Neural cell (in vitro differentiated cells): ENCODE measurements at regions not wholly inside any gene's neighbourhood (a gene's known extent, or its start where the extent isn't known, plus 50 kb on each side); places are given as distances from the start of the nearest gene placed in this dataset.

ENCODE experiments used
- EP300 ChIP-seq: fragments of 450-650 bp; conservative IDR thresholded peaks from 2 replicates; pipeline ENCODE4 v1.6.1; 2014; ENCODE audit warnings: antibody characterized with exemption, mild to moderate bottlenecking, moderate library complexity; ENCODE audit not compliant: poor library complexity, severe bottlenecking
- EZH2 ChIP-seq: fragments of 200-600, 300-800 bp; shearing (Covaris generic), sonication (generic); IDR thresholded peaks from 2 replicates; pipeline ENCODE4 v1.6.1; 2014; ENCODE audit warnings: antibody characterized with exemption, low read length, borderline replicate concordance, mild to moderate bottlenecking; ENCODE audit not compliant: insufficient read depth, poor library complexity, severe bottlenecking
- POLR2AphosphoS5 ChIP-seq: IDR thresholded peaks from 2 replicates; pipeline ENCODE4 v1.6.1; 2012
- TAF1 ChIP-seq: IDR thresholded peaks from 2 replicates; pipeline ENCODE4 v1.6.1; 2012; ENCODE audit warnings: low read depth
- TF ChIP-seq, protein P1 (sequence below): fragments of 450-650 bp; IDR thresholded peaks from 2 replicates; pipeline ENCODE4 v1.5.1; 2014; ENCODE audit warnings: antibody characterized with exemption, mild to moderate bottlenecking, moderate library complexity; ENCODE audit not compliant: poor library complexity, severe bottlenecking
- TF ChIP-seq, protein P2 (sequence below): IDR thresholded peaks from 2 replicates; pipeline ENCODE4 v1.6.1; 2012; ENCODE audit warnings: borderline replicate concordance

DNA sequence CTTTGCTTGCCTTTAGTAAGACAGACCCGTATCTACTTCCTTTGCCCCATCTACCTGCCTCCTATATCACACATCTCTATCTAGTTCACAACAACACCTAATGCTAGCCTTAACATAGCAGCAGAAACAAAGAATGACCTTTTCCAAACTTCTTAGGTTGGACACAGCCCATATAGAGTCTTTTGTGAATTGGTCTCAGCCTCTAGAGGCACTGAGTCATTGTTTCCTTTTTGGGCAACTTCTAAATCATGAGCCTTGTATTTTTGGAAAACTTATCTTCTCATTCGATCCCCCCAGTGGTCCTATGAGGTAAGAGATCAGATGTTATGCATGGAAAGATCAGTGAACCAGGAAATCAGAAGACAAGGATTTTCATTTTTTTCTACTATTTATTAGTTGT is 679.4 kb upstream of the USP24 start:
- TF ChIP-seq, protein P1, sequence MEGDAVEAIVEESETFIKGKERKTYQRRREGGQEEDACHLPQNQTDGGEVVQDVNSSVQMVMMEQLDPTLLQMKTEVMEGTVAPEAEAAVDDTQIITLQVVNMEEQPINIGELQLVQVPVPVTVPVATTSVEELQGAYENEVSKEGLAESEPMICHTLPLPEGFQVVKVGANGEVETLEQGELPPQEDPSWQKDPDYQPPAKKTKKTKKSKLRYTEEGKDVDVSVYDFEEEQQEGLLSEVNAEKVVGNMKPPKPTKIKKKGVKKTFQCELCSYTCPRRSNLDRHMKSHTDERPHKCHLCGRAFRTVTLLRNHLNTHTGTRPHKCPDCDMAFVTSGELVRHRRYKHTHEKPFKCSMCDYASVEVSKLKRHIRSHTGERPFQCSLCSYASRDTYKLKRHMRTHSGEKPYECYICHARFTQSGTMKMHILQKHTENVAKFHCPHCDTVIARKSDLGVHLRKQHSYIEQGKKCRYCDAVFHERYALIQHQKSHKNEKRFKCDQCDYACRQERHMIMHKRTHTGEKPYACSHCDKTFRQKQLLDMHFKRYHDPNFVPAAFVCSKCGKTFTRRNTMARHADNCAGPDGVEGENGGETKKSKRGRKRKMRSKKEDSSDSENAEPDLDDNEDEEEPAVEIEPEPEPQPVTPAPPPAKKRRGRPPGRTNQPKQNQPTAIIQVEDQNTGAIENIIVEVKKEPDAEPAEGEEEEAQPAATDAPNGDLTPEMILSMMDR, result no peak
- TF ChIP-seq EZH2, result no peak
- TF ChIP-seq, protein P2, sequence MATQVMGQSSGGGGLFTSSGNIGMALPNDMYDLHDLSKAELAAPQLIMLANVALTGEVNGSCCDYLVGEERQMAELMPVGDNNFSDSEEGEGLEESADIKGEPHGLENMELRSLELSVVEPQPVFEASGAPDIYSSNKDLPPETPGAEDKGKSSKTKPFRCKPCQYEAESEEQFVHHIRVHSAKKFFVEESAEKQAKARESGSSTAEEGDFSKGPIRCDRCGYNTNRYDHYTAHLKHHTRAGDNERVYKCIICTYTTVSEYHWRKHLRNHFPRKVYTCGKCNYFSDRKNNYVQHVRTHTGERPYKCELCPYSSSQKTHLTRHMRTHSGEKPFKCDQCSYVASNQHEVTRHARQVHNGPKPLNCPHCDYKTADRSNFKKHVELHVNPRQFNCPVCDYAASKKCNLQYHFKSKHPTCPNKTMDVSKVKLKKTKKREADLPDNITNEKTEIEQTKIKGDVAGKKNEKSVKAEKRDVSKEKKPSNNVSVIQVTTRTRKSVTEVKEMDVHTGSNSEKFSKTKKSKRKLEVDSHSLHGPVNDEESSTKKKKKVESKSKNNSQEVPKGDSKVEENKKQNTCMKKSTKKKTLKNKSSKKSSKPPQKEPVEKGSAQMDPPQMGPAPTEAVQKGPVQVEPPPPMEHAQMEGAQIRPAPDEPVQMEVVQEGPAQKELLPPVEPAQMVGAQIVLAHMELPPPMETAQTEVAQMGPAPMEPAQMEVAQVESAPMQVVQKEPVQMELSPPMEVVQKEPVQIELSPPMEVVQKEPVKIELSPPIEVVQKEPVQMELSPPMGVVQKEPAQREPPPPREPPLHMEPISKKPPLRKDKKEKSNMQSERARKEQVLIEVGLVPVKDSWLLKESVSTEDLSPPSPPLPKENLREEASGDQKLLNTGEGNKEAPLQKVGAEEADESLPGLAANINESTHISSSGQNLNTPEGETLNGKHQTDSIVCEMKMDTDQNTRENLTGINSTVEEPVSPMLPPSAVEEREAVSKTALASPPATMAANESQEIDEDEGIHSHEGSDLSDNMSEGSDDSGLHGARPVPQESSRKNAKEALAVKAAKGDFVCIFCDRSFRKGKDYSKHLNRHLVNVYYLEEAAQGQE, result no peak
- TF ChIP-seq TAF1, result no peak
- no peak for TF ChIP-seq POLR2AphosphoS5
- TF ChIP-seq EP300, result no peak
